NCI-H345 treated with DMSO at 0.1 percent for 48 hours (cell line): ENCODE measurements at regions not wholly inside any gene's neighbourhood (a gene's known extent, or its start where the extent isn't known, plus 50 kb on each side); places are given as distances from the start of the nearest gene placed in this dataset.

Source experiments
- DNase-seq: peaks from one replicate; lab custom pipeline; 2025; ENCODE audit not compliant: unreplicated experiment; lab: John Stamatoyannopoulos, UW

DNA sequence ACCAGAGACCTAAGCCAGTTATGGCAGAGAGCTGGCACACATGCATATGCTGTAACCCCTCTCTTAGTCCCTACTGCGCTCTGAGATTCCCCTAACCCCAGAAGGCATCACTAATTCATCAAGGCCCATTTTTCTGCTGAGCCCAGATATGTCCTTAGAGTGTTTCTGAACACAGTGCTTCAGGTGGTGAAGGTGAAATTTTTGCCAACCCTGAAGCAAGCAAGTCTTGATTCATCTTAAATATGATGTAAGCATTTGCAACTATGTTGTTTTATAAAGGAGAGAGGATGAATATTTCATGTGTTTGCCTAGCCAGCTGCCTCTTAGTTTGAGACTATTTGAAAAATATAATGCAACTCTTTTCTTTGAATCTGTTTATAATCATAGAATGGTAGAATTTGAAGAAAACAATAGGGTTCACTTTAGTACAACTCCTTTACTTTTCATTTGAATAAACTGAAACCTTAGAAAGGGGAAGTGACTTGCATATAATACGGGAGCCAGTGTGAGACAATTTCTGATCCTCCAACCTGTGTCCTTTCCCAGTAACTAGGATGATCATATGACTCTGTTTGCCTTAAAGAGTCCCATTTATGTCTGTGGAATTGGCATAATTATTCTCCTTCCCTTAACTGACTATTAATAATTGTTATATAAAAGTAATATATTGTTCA, 194.3 kb upstream of the MTNR1B start:
- DNase-seq: no peak

DNA sequence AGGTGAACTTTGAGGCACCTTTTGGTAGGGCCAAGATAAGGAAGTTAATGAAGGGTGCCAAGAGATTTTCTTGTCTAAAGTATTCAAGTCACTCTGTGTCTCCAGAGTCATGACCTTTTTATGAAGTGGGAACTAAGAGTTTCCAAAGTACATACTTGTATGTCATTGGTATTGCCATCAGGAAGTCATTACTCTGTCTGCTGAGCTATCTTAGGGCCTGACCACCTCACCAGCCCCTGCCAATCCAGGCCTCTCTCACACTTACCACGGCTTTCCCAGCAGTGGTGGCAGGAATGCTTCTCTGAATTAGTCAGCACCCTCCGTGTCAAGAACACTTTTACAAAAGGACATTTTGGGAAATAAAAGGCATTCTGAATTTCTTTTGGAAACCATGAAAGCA, 192.8 kb upstream of the MTNR1B start:
- no peak for DNase-seq

DNA sequence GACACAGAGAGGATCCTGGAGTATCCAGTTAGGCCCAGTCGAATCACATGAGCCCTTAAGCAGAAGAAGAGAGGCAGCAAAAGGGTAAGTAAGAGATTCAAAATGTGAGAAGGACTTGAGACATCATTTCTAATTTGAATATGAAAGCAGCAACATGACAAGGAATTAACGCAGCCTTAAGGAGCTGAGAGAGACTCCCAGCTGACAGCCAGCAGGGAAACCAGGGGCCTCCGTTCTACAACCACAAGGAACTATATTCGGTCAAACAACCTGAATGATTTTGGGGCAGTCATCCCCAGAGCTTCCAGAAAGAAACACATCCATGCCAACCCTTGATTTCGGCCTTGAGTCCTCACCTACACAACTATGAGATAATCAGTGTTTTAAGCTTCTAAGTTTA, 189.7 kb upstream of the MTNR1B start:
- DNase-seq: no peak

DNA sequence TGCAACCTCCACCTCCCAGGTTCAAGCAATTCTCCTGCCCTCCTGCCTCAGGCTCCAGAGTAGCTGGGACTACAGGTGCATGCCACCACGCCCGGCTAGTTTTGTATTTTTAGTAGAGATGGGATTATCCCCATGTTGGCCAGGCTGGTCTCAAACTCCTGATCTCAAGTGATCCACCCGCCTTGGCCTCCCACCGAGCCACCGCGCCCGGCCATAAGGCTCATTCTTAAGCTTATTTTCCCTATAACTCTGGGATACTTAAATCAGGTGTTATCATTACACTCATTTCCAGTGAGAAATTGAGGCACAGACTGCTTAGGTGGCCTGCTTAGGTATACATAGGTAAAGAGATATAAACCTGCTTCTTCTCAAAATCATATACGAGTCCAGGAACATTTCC, 188.3 kb upstream of the MTNR1B start:
- DNase-seq: no peak

DNA sequence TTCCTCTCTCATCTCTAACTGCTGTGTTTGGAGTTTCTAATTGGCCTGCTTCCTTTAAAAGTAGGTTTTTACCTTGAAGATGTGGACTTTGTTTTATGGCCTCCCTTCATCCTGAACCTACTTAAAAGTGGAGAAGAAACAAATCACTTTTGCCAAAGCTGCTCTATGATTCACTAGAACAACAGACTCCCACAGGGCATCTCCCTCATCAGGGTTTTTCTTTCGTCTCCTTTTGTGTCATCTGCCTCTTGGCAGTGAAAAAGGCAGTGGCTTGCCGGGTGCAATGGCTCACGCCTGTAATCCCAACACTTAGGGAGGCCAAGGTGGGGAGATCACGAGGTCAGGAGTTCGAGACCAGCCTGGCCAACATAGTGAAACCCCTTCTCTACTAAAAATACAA, 186.6 kb upstream of the MTNR1B start:
- DNase-seq: no peak

DNA sequence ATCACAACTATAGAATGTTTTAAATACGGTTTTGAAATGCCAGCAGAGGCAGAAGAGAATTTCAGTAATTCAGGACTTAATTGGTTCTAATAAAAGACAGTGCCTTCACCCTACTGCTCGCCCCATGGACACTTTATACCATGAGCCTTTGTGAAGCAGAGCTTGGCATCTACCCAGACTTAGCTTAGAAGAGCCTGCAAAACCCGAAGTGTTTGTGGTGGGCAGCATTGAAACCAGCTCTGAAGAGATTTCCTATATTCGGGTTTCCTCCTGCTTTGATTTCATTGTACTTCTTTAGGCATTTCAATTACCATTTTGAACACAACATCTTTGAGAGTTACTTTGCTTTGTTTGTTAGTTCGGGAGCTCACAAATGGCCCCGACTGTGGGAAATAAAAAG, 185.1 kb upstream of the MTNR1B start:
- DNase-seq: no peak

DNA sequence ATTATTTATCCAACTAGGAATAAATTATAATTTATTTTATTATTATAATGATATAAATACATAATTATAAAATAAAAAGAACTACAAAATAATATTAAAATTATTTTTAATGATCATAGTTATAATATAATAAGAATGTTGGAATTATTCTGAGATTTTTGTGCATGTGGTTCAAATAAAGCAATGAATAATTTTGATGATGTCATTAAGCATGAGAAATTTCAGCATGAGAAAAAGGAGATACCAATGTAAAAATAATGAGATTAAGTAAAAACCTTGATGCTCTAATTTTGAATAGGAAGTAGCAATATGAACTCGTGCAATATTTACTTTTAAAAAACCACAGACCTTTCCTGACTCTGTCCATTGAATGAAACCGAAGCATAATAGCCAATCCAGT, 181.8 kb upstream of the MTNR1B start:
- DNase-seq: no peak

DNA sequence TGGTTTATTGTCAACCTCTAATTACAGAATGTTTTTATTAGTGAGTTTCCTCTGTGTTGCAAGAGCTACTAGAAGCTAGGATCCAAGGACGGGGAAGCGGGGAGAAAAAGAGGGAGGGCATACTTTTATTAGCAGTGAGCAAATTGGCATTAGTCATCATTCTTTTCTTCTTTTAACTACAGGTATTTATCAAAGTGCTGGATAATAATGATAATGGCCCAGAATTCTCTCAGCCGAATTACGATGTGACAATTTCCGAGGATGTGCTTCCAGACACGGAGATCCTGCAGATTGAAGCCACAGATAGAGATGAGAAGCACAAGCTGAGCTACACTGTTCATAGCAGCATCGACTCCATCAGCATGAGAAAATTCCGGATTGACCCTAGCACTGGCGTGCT, 179.7 kb upstream of the MTNR1B start:
- no peak for DNase-seq

DNA sequence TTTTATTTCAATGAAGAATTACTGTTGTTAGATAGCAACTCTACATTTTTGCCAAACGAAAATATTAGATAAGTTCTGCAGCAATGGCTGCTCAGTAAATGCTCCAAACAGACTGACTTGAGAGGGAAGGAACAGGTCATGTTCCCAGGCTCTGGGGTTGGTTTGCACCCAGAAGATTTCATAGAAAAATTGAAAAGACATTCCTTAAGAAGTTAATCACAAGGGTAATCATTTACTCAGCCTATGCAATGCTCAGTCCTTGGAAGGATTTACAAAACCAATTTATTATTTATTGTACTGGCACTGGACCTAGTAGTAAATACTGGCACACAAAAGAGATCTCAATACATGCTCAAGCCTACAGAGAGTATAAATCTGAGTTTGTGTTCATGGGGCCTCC, 179.1 kb upstream of the MTNR1B start:
- DNase-seq: no peak

DNA sequence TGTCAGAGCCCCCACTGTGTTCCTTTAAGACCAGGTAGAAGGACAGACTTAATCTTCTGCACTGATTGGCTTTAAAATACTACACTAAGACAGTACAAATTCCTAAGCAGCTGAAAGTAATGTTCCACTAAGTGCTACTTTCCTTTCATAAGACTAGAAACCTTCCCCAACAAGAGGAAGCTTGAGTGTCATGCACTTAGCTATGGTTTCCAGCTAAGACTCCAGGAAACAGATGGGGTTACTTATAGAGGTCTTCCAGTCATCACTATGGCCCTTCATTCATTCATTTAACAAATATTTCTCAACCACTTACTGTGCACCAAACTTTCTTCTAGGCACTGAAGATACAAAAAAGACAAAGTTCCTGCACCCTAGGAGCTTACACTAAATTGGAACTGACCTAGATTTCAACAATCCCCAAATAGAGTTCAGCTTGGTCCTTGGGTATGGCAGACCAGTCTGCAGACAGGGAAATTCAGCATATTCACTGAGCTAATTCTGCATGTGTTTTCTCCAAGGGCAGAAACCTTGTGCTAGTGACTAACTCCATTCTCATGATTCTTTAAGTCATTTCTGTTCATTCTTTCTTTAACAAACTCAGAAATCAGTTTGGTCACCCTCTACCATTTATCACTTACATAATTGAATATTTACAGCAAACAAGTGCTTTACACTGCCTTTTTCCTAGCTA, 178.4 kb upstream of the MTNR1B start:
- no peak for DNase-seq

DNA sequence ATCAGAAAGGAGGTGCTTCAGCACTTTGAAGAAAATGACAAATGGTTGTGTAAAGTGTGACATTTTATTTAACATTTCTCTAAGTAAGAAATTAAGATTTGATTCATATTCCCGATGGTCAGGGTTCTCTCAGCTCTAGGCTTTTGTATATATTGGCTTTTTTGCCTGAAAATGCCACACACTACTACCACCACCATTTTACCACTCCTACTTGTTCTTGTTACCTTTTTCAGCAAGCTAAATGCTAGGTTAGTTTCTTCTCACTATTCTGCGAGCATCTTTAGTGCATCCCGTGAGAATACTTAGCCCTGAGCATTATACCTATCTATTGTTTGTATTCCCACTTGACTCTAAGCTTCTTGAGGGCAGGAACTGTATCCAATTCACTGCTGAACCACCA, 177.6 kb upstream of the MTNR1B start:
- no peak for DNase-seq

DNA sequence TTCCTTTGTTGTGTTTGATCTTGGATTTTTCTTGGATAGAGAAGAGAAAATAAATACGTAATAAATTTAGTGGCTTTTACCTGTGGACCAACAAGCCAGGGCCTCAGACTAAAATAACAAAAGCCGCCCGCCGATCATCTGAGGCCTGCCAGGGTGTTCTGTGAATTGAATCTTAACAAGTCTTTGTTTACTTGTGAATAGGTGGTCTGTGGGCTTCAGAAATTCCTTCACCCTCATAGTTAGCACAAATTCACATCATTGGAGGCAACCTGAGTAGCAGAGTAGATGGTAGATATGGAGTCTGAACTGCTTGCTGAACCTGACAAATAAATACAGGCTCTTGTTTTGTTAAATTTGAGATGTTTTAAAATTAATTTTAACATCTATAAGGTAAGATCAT, 176.3 kb upstream of the MTNR1B start:
- DNase-seq: no peak

DNA sequence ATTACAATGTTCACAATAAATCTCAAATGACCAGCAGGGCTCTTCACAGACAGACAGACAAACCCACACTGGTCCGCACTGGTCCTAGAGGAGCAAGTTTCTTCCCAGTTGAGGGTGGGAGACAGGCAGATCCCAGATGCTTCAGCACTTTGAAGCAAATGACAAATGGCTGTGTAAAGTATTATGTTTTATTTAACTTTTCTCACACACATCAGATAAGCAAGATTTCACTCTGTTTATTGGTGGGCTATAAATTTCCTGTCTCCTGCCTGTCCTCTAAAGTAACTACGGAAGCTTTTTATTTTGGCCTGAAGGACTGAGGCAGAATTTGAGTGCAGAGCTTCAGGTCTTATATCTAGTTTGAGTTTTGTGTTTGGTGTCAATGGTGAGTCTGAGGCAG, 174.7 kb upstream of the MTNR1B start:
- no peak for DNase-seq

DNA sequence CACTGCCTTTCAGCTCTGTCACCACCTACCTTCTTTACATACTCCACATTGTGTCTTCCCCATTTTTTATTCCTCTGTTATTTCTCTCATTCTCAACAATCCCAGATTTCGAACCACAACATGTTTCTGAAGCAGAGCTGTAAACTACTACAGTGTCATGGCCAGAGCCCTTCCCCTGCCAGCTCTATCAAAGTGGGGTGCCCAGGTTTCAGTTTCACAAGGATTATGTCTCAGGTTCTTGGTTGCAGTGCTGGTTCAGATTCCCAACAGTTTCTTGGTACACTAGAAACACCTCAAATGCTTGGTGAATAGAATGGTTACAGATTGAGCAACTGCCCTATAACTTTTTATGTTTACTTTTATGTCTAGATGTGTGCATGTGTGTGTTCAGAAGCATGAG, 172.7 kb upstream of the MTNR1B start:
- DNase-seq: no peak

DNA sequence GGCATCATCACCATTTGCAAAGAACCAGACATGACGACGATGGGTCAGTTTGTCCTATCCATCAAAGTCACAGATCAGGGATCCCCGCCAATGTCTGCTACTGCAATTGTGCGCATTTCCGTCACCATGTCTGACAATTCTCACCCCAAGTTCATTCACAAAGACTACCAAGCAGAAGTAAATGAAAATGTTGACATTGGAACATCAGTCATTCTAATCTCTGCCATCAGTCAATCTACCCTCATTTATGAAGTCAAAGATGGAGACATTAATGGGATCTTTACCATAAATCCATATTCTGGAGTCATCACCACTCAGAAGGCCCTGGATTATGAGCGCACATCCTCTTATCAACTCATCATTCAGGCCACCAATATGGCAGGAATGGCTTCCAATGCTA, 171.6 kb upstream of the MTNR1B start:
- DNase-seq: no peak

DNA sequence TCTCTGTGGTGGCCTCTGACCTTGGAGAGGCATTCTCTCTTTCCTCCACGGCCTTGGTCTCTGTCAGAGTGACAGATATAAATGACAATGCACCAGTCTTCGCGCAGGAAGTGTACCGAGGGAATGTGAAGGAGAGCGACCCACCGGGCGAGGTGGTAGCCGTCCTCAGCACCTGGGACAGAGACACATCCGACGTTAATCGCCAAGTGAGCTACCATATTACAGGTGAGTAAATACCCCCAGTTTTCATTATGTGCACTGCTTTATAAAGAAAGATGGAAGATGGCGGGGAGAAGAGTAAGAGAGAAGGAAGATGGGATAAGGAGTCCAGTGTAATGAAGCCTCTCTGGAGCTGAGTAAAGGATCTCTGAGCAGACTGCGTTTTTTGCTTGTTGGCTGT, 167.8 kb upstream of the MTNR1B start:
- no peak for DNase-seq

DNA sequence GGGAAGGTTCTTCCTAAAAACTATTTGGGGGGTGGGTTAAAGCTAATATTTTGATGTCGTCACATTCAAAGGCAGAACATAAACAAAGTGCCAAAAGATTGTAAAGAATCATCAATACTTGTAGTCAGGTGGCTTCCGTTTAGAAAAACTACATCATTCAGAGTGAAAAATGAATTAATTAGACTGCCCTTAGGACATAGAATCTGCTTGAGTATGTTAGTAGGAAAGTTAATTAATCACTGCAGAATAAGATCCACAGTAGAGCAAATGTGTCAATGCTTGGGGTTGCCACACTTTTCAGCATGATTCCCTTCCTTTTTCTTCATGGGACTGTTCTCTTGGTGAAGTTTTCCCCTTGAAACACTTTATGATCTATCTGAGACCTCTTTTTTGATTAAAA, 166.8 kb upstream of the MTNR1B start:
- no peak for DNase-seq

DNA sequence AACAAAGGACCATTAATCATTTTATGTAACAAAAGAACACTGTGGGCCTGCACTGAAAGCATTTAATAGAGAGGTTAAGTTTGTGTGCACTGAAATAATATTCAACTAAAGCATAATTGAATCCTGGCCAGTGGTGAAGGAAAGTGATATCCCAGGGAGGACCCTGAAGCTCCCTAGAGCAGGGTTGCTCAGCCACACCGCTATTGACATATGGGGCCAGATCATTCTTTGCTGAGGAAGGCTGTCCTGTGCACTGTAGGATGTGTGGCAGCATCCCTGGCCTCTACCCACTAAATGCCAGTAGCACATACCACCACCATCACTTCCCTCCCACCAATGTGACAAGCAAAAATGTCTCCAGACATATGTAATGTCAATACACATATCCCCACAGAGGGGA, 166.1 kb upstream of the MTNR1B start:
- no peak for DNase-seq

DNA sequence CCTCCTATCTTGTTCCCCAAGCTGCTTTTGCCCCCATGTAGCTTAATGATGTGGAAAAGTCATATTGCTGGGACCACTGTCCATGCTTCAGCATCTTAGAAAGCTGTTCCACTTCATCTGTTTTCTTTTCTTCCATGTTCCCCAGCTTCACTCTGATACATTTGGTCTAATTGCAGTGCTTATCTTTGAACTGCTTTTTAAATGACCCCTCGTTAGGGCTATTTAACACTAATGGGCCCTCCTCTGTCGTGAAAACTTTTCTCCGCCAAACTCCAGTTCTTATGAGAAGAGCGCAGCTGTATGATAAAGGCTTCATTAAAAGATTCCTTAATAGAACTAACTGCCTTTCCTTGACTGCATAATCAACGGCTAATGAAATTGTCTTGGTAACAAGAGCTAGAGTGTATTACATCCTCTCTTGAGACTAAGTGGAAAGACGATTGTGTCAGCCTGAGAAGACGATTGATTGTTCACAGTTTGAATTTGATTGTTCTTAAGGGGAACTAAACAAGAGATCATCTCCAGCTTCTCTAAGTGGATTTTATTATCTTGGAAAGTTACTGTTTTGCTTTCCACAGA, 165.0 kb upstream of the MTNR1B start:
- no peak for DNase-seq

DNA sequence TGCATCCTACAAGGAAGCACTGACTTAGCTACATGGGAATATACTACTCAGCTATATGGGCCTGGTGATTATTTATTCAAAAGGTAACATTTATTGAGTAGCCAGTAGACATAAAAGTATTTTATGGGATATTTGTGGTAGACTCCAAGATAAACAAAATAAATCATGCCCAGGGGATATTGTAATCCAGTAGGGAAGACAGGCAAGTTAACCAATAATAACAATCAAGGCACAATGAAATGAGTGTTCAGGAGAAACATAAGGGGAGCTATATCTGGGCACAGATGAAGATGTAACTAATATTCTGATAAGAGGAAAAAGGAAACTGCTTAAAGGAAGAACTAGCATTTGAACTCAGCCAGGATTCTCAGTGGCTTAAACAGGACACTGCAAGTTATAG, 161.4 kb upstream of the MTNR1B start:
- DNase-seq: no peak

DNA sequence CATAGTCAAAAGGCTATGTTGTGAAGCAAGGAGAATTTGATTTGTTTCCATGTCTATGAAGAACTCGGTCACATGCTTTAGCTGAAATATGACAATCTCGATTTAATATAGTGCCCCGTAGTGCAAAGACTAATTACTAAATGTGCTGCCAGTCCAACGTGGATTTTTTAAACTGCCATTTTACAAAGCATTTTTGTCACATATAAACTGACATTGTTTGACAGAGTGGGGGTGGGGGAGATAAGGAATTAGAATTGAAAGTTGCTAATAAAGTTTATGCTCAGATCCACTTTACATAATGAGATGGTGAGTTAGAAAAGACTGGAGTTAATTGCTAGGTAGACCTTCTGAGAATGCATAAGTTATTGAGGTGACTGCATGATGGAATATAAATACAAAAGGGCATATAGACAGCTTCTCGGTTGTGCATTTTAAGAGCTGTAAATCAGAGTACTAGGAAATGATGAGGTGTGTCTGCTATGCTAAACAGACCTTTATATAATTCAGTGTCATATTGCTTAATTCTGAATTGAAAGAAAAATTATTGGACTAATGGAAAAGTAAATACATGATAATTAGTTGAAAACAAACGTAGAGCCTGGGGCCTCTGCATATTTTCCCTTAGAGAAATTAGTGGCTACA, 158.9 kb upstream of the MTNR1B start:
- DNase-seq: no peak

DNA sequence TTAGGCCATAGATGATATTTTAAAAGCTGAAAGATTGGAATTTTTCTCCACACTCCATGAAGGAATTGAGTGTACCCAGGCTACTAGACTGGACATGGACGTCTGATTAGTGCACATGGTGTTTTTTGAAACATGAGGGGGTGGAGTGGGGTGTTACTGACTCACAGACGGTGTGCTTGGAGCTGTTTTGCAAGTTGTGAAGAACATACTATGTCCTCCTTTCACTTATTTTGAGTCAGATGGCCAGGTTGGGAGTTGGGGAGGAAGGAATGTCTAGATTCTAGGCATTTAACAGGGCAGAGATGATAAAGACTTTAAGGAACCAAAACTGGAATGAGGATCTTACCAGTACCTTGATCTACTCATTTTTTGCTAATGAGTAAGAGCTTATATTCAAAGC, 158.1 kb upstream of the MTNR1B start:
- DNase-seq: no peak
